HAP-1 (cell line): ENCODE measurements at regions not wholly inside any gene's neighbourhood (a gene's known extent, or its start where the extent isn't known, plus 50 kb on each side); places are given as distances from the start of the nearest gene placed in this dataset.

ENCODE experiments used
- DNase-seq, 2 experiments: peaks; one replicate each; pipeline ENCODE4 v3.0.0-alpha.2; 2016 to 2020; ENCODE audit warnings: low spot score in 2 of 2
- H3K27me3 ChIP-seq: fragments of 250-450 bp; sonication (Bioruptor Pico); 2 replicates; pipeline ENCODE4 v1.5.1; 2020; ENCODE audit warnings: low read depth, mild to moderate bottlenecking, moderate library complexity
- H3K36me3 ChIP-seq: fragments of 250-450 bp; sonication (Bioruptor Pico); replicated peaks from 2 replicates; pipeline ENCODE4 v1.5.1; 2020; ENCODE audit warnings: mild to moderate bottlenecking
- H3K4me1 ChIP-seq: fragments of 250-450 bp; sonication (Bioruptor Pico); 2 replicates; pipeline ENCODE4 v1.5.1; 2020; ENCODE audit warnings: mild to moderate bottlenecking
- H3K4me3 ChIP-seq: fragments of 250-450 bp; sonication (Bioruptor Pico); 2 replicates; pipeline ENCODE4 v1.5.1; 2020; ENCODE audit warnings: mild to moderate bottlenecking, moderate library complexity
- H3K9me3 ChIP-seq: fragments of 250-450 bp; sonication (Bioruptor Pico); 2 replicates; pipeline ENCODE4 v1.5.1; 2020; ENCODE audit warnings: mild to moderate bottlenecking, moderate library complexity
- in situ Hi-C: fragments of 300-500 bp; cut with MboI; formaldehyde crosslinking; loops from 3 replicates; pipeline ENCODE4 v1.14.3; 2020; ENCODE audit warnings: low sequenced_read_pairs, inconsistent platforms, mixed read lengths

DNA sequence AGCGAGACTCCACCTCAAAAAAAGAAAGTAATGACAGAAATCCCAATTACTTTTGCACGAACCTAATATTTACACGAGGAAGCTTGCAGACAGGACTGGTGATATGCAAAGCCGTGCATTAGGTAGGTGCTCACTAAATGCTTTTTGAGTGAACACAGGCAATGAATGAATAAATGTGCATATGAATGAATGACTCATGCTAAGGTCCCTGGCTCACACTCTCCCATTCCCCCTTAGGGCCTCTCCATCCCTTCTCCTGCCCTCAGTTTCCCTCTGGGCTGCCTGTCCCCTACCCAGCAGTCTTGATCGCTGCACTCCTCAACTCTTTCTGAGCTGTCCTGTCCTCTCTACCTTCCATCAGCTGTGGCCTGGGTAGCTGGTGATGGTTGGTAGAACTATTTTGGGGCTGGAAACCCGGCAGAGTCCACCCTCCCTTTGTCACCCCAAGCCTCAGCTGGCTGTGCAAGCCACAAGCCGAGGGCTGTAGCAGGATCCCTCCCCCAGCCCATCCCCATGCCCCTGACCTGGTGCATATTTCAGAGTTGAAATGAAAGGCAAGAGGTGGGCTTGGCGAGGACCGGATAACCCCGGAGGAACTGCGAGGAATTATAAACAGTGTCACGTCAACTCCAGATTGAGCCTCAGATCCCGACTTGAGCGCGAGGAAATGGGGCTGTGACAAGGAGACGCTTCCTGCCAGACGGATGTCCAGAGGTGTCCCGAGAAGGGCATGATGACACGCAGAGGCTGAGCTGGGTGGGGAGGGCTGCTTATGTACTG, 191.7 kb upstream of the GSC start:
- in situ Hi-C loops, result no loop called here
- Histone ChIP-seq H3K4me3 (no peak overlapping the region), H3K36me3 (no peaks in the 10 kb centered on the region), H3K4me1 (no peaks in the 10 kb centered on the region), H3K27me3 (peaks cover 27% of the 10 kb centered on the region), H3K9me3 (no peaks in the 10 kb centered on the region)
- DNase-seq, result no peak

DNA sequence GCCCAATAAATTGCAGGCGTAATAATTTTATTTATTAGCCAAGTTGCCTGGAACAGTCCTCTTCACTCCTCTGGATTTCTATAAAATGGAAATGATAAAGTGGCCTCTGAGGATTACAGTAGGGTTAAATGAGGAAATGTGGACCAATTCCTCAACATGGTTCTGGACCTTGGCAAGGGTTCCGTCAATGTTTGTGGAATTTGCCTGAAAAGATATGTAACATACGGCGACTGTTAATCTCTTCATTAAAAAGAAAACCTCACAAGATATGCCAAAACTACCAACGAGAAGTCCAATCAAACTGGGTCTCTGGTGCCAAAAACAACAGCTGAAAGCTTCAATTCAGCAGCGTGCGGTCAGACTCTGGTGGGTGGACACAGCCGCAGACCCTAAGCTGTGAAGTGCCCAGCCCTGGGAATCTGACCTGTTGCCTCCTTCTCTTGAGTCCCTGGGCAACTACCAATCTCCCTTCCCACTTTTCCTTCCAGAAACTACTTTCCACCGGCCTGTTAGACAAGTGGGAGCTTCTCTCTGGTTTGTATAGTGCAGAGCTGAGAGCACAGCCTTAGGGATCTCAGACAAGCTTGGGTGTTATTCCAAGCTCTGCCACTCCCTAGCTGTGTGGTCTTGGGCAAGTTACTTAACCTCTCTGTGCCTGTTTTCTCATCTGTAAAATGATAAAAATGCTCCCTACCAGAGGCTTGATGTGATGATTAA, 190.5 kb upstream of the GSC start:
- Histone ChIP-seq H3K9me3 (no peaks in the 10 kb centered on the region), H3K36me3 (no peaks in the 10 kb centered on the region), H3K4me3 (no peak overlapping the region), H3K27me3 (peaks cover 27% of the 10 kb centered on the region), H3K4me1 (no peaks in the 10 kb centered on the region)
- in situ Hi-C loops, result no loop called here
- no peak for DNase-seq

- in situ Hi-C loops, result no loop called here
- H3K27me3 ChIP-seq, result 0 out of 2 replicates have a peak, but pooled peaks cover 3% of the 10 kb centered on the region
- no peaks in the 10 kb centered on the region for H3K4me1 ChIP-seq
- DNase-seq, result no peak
- H3K4me3 ChIP-seq, result no peak overlapping the region
- no peaks in the 10 kb centered on the region for H3K9me3 ChIP-seq
- no peaks in the 10 kb centered on the region for H3K36me3 ChIP-seq
Measured at GRCh38 chr14:94953541-94954260, 183.8 kb upstream of the GSC start.

DNA sequence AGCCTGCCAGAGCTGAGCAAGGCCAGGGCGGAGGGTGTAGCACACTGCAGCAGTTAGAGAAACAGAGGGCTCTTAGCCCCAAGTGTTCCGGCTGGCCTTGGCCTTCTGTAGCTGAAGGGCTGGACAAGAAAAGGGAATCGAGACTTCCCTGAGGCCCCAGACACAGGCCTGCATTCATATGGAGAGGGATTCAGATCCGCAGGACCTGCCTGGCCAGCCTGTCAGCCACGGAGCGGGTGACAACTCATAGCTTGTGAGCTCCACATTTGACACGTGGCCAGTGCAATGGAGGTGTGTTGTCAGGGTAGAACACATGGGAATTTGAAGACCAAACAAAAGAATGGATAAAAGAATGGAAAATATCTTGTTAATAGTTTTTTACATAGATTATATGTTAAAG, 182.2 kb upstream of the GSC start:
- no peak overlapping the region for H3K4me3 ChIP-seq
- no peaks in the 10 kb centered on the region for H3K9me3 ChIP-seq
- H3K4me1 ChIP-seq, result no peaks in the 10 kb centered on the region
- no peaks in the 10 kb centered on the region for H3K36me3 ChIP-seq
- in situ Hi-C loops, result no loop called here
- no peak for DNase-seq
- no peaks in the 10 kb centered on the region for H3K27me3 ChIP-seq

- H3K4me3 ChIP-seq, result no peak overlapping the region
- H3K36me3 ChIP-seq, result no peaks in the 10 kb centered on the region
- no peak for DNase-seq
- H3K27me3 ChIP-seq, result no peaks in the 10 kb centered on the region
- no peaks in the 10 kb centered on the region for H3K9me3 ChIP-seq
- in situ Hi-C loops, result no loop called here
- no peaks in the 10 kb centered on the region for H3K4me1 ChIP-seq
Measured at GRCh38 chr14:94946244-94946643, 176.3 kb upstream of the GSC start.

DNA sequence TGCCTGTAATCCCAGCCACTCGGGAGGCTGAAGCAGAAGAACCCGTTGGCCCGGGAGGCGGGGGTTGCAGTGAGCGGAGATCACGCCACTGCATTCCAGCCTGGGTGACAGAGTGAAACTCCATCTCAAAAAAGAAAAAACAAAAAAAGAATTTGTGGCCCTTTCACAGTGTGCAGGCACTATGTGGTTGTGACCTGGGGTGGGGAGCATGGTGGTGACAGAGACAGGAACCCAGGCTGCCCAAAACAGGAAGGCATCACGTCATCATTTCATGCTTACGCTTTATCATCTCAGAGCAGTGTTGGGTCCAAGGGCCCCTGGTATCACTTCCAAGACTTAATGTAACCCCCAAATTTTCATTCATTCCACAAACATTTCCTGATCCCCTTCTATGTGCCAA, 175.7 kb upstream of the GSC start:
- DNase-seq, result no peak
- in situ Hi-C loops, result no loop called here
- H3K4me3 ChIP-seq, result no peak overlapping the region
- no peaks in the 10 kb centered on the region for H3K4me1 ChIP-seq
- no peaks in the 10 kb centered on the region for H3K9me3 ChIP-seq
- no peaks in the 10 kb centered on the region for H3K27me3 ChIP-seq
- no peaks in the 10 kb centered on the region for H3K36me3 ChIP-seq

DNA sequence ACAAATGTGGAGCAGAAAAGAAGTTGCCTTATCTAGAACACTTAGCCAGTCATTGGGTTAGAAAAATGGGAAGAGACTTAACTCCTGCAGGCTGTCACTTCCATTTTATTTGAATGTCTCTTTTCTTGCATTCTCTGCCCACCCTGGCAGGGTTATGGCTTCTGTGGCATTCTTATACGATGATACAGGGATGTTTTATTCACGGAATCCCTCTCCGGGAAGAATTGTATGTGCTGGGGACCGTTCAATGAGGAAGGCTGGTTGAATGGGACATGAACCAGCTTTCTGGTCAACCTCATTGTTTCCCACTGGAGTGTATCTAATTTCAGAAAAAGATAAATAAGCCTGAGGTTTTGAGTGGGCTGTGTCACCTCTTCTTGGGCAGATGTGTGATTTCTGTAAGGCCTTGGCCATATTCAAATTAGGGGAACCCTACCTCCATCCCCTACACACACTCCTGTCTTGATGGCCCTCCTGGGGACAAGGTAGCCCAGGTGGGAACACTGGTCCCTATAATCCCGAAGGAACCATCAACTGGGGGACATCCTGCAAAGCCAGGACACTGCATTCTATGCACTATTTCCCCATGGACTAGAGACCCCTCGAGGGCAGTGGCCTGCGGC, 174.8 kb upstream of the GSC start:
- no peaks in the 10 kb centered on the region for H3K36me3 ChIP-seq
- in situ Hi-C loops, result no loop called here
- no peaks in the 10 kb centered on the region for H3K9me3 ChIP-seq
- H3K27me3 ChIP-seq, result no peaks in the 10 kb centered on the region
- no peaks in the 10 kb centered on the region for H3K4me1 ChIP-seq
- no peak overlapping the region for H3K4me3 ChIP-seq
- DNase-seq, result no peak

DNA sequence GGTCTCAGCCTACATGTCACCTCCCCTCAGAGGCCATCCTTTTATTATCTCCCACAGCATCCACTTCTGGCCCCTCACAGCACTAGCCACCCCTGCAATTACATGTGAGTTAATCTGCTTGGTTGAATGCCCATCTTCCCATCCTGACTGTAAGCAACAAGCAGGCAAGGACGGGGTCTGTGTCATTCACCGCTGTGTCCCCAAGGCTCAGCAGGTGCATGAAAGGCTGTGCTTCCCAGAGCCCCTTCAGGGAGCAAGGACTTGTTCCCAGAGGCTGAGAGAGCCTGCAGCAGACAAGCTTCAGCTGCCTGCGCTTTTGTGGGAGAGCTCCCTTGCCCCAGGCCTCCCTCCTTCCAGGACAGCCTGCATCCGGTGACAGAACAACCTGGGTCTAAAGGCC, 172.7 kb upstream of the GSC start:
- in situ Hi-C loops, result no loop called here
- no peak overlapping the region for H3K4me3 ChIP-seq
- H3K27me3 ChIP-seq, result no peaks in the 10 kb centered on the region
- no peaks in the 10 kb centered on the region for H3K4me1 ChIP-seq
- no peaks in the 10 kb centered on the region for H3K9me3 ChIP-seq
- no peaks in the 10 kb centered on the region for H3K36me3 ChIP-seq
- DNase-seq, result no peak

GRCh38 chr14:94941311-94941710, 171.4 kb upstream of the GSC start:
- Histone ChIP-seq H3K36me3 (no peaks in the 10 kb centered on the region), H3K27me3 (no peaks in the 10 kb centered on the region), H3K9me3 (no peaks in the 10 kb centered on the region), H3K4me1 (no peaks in the 10 kb centered on the region), H3K4me3 (no peak overlapping the region)
- no peak for DNase-seq
- in situ Hi-C loops, result no loop called here

DNA sequence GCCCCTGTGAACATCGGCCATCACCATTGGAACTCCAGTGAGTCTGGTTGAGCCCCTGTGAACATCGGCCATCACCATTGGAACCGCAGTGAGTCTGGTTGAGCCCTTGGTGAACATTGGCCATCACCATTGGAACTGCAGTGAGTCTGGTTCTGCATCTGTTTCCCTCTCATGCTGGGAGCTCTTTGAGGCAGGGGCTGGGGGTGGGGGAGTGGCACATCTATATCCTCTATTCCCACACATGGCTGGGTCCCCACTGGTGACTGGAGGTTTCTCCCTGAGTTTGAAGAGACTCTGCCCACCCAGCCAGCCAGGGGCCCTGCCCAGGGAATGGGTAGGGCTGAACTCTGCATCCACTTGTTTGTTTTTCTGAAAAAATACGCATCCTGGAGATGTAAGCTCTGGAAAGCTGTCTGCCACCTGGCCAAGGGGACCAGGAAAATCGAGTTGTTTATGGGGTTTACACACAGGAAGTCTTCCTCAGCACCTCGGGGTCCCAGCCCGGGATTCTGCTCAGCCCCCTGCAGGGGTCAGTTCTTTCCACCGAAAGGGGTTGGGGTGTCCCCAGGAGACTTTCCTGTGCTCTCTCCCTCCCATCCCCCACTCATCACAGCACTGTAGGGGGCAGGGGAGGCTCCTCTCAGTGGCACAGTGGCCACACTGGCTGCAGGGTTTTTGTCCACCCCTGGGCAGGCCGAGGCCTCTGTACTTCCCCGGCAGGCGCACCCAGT, 170.5 kb upstream of the GSC start:
- in situ Hi-C loops, result no loop called here
- DNase-seq, result no peak
- H3K9me3 ChIP-seq, result no peaks in the 10 kb centered on the region
- no peaks in the 10 kb centered on the region for H3K4me1 ChIP-seq
- H3K27me3 ChIP-seq, result no peaks in the 10 kb centered on the region
- no peaks in the 10 kb centered on the region for H3K36me3 ChIP-seq
- no peak overlapping the region for H3K4me3 ChIP-seq

GRCh38 chr14:94938016-94938415, 168.1 kb upstream of the GSC start:
- H3K27me3 ChIP-seq, result peaks cover 3% of the 10 kb centered on the region; the same call in 1 of the 2 replicates
- H3K4me3 ChIP-seq, result no peak overlapping the region
- no peaks in the 10 kb centered on the region for H3K9me3 ChIP-seq
- in situ Hi-C loops, result no loop called here
- H3K36me3 ChIP-seq, result no peaks in the 10 kb centered on the region
- no peak for DNase-seq
- H3K4me1 ChIP-seq, result no peaks in the 10 kb centered on the region

DNA sequence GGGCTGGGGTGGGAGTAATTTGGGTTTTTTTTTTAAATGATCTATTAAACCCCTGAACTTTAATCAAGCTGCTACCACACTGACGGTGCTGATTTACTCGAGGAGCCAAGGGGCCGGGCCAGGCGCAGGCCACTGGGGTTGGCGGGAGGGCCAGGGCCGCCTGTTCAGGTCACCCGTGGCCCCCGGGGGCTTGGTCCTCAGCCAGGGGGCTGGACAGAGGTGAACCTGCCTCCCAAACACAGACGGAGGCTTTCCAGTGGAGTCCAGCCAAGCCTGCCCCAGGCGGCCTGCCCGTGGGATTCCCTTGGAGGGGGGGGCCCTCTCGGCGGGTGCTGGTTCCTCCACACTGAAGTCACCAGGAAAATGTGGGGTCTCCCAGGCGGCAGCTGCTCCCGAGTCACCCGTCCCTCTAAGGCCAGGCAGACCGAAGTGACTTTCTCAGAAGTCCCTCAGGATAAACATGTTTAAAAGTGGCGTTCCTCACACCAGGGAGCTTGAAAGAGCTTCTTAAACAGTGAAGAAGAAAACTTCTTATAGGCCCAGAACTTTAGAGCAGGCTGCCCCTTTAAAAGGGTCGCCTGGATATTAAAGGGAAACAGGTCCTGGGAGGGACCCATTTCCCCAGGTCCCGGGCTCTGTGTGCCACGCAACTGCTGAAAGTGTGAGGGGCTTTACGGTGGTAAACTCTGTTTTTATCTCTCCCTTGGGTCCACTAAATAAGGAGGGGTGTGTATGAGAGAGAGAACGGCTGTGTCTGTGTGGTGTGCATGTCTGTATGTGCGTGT, 167.2 kb upstream of the GSC start:
- Histone ChIP-seq H3K4me3 (no peak overlapping the region), H3K27me3 (peaks cover 3% of the 10 kb centered on the region; the same call in 1 of the 2 replicates), H3K36me3 (no peaks in the 10 kb centered on the region), H3K9me3 (no peaks in the 10 kb centered on the region), H3K4me1 (no peaks in the 10 kb centered on the region)
- in situ Hi-C loops, result no loop called here
- DNase-seq, result no peak
